ENCODE measurements at regions not wholly inside any gene's neighbourhood (a gene's known extent, or its start where the extent isn't known, plus 50 kb on each side); places are given as distances from the start of the nearest gene placed in this dataset.

DNA sequence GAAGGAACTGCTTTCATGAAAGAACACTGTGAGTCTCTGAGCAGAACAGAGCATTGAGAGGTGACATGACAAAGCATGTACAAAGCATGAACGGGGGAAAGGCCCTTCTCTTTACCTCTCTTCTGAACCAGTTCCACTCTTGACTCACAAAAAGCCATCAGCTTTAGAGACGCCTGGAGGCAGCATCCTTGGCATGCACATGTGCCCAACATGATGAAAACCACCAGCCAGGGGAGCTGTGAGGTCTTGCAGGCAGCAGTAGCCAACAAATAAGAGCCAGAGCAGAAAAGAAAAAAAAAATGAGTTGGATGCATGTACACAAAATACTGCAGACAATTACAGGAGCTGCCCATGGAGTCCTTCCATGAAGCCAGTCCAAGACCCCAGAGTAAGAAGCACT lies 95.5 kb upstream of the AGAP1 start:
- no peak overlapping the region for H3K27ac ChIP-seq
- H3K4me3 ChIP-seq: no peak overlapping the region
- DNase-seq (no peak), ATAC-seq (no peak)
- H3K36me3 ChIP-seq (ENCODE audit: insufficient read depth in 1 of 2, low read depth in 1 of 2): no peaks in the 10 kb centered on the region
- intact Hi-C loops (cut with DNase I): no loop called here
- H3K4me1 ChIP-seq: no peaks in the 10 kb centered on the region
- 67 to 89% (median 73%) methylated on average over 2 of the region's 2 CpGs for WGBS, 3 donors
- TF ChIP-seq, protein P1, sequence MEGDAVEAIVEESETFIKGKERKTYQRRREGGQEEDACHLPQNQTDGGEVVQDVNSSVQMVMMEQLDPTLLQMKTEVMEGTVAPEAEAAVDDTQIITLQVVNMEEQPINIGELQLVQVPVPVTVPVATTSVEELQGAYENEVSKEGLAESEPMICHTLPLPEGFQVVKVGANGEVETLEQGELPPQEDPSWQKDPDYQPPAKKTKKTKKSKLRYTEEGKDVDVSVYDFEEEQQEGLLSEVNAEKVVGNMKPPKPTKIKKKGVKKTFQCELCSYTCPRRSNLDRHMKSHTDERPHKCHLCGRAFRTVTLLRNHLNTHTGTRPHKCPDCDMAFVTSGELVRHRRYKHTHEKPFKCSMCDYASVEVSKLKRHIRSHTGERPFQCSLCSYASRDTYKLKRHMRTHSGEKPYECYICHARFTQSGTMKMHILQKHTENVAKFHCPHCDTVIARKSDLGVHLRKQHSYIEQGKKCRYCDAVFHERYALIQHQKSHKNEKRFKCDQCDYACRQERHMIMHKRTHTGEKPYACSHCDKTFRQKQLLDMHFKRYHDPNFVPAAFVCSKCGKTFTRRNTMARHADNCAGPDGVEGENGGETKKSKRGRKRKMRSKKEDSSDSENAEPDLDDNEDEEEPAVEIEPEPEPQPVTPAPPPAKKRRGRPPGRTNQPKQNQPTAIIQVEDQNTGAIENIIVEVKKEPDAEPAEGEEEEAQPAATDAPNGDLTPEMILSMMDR (IDR thresholded peaks at IDR 0.05): no peak
- H3K27me3 ChIP-seq (ENCODE audit: insufficient read depth in 3 of 3, low read length in 2 of 3): peaks cover 0 to 4% (median 0%) of the 10 kb centered on the region in 3 donors
- no peaks in the 10 kb centered on the region for H3K9me3 ChIP-seq

DNA sequence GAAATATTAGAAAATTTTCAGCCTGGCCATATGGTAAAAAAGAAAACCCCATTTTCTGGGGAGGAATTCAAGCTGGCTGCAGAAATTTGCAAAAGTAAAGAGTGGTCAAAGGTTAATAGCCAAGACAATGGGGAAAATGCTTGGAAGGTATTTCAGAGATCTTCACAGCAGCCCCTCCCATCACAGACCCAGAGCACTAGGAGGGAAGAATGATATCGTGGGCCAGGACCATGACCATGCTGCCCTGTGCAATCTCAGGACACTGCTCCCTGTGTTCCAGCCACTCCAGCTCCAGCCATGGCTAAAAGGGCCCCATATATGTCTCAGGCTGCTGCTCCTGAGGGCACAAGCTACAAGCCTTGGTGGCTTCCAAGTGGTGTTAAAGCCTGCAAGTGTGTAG lies 93.9 kb upstream of the AGAP1 start:
- Histone ChIP-seq H3K27me3 (ENCODE audit: insufficient read depth in 3 of 3, low read length in 2 of 3) (no peaks in the 10 kb centered on the region), H3K4me1 (no peaks in the 10 kb centered on the region), H3K27ac (no peak overlapping the region), H3K4me3 (no peak overlapping the region), H3K36me3 (ENCODE audit: insufficient read depth in 1 of 2, low read depth in 1 of 2) (no peaks in the 10 kb centered on the region), H3K9me3 (no peaks in the 10 kb centered on the region)
- 65 to 71% (median 69%) methylated on average over 1 of the region's 1 CpG for WGBS, 3 donors
- ATAC-seq (no peak), DNase-seq (no peak)
- TF ChIP-seq, protein P1 (IDR thresholded peaks at IDR 0.05): no peak
- intact Hi-C loops (cut with DNase I): no loop called here

DNA sequence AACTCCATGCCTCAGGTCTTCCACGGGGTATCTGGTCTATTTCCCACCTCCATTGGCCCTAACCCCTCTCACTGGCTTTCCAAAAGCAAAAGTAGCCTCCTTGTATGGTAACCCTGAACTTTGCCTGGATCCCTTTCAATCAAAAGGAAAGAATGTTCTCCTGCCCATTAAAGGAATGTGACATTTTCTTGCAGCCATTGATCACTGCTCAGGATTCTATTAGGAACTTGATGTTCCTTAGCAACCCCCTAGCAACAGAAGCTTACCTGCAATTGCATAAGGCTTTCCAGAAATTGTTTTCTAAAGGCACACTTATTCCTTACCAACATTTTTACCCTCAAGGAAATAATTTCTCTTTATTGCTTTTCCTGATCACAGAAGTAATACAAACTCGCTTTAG lies 91.4 kb upstream of the AGAP1 start:
- H3K4me3 ChIP-seq: no peak overlapping the region
- 82 to 86% (median 83%) methylated on average over 2 of the region's 2 CpGs for WGBS, 3 donors
- ATAC-seq (no peak), DNase-seq (no peak)
- no peaks in the 10 kb centered on the region for H3K36me3 ChIP-seq (ENCODE audit: insufficient read depth in 1 of 2, low read depth in 1 of 2)
- TF ChIP-seq, protein P1 (IDR thresholded peaks at IDR 0.05): no peak
- H3K9me3 ChIP-seq: no peaks in the 10 kb centered on the region
- H3K27ac ChIP-seq: no peak overlapping the region
- no peaks in the 10 kb centered on the region for H3K4me1 ChIP-seq
- no peaks in the 10 kb centered on the region for H3K27me3 ChIP-seq (ENCODE audit: insufficient read depth in 3 of 3, low read length in 2 of 3)
- intact Hi-C loops (cut with DNase I): no loop called here

DNA sequence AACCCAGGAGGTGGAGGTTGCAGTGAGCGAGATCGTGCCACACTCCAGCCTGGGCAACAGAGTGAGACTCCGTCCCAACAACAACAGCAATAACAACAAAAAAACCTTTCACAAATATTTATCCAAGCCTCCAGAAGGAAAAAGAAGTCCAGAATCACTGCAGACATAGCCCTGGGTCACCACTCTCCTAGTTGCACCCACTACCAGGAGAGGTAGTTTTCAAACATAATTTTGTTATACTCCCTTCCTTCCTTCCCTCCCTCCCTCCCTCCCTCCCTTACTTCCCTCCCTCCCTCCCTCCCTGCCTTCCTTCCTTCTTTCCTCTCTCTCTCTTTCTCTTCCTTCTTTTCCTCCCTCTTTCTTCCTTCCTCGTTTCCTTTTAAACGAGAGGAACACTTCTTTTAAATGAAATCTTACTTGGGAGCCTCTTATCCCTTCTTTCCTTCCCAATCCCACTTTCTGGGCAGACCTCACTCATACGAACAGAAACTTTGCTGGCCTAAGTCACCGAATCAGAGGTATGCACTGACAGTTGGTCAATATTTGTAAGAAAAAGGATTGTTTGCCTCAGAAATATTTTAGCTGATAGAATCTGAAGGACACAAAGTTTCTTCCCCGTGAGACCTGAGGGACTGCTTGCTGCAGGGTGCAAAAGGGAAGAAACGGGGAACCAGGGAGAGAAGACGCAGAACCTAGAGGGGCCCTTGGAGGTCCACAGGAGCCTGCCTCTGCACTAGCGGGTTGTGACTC lies 88.1 kb upstream of the AGAP1 start:
- WGBS, 3 donors: 80 to 94% (median 87%) methylated on average over 11 of the region's 11 CpGs
- TF ChIP-seq, protein P1 (IDR thresholded peaks at IDR 0.05): no peak
- no peak for ATAC-seq
- no peaks in the 10 kb centered on the region for H3K9me3 ChIP-seq
- no peak for DNase-seq
- H3K4me1 ChIP-seq: no peaks in the 10 kb centered on the region
- H3K27me3 ChIP-seq (ENCODE audit: insufficient read depth in 3 of 3, low read length in 2 of 3): no peaks in the 10 kb centered on the region
- H3K27ac ChIP-seq: no peak overlapping the region
- intact Hi-C loops (cut with DNase I): no loop called here
- H3K4me3 ChIP-seq: no peak overlapping the region
- no peaks in the 10 kb centered on the region for H3K36me3 ChIP-seq (ENCODE audit: insufficient read depth in 1 of 2, low read depth in 1 of 2)

DNA sequence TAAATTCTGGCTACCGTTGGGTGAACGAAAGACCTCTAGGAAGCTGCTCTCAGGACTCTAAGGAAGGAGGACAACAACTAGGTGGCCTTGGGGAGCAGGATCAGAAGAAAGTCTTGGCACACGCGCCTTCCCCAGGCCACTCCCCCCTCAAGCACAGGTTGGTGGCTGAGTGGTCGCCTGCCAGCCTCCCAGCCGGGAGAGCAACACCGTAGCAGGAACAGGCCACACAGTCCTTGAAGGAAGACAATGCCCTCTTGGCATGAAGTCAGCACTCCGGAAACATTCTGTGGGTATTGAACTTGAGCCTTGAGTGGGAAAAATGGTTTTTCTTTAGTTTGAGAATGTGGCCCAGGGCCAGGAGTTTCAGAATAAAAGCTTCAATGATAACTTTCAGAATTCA lies 87.4 kb upstream of the AGAP1 start:
- H3K4me3 ChIP-seq: no peak overlapping the region
- TF ChIP-seq, protein P1 (IDR thresholded peaks at IDR 0.05): no peak

More for the DNA sequence above, 87.4 kb upstream of the AGAP1 start:
- Histone ChIP-seq H3K27me3 (ENCODE audit: insufficient read depth in 3 of 3, low read length in 2 of 3) (no peaks in the 10 kb centered on the region), H3K9me3 (no peaks in the 10 kb centered on the region), H3K36me3 (ENCODE audit: insufficient read depth in 1 of 2, low read depth in 1 of 2) (no peaks in the 10 kb centered on the region), H3K27ac (no peak overlapping the region), H3K4me1 (no peaks in the 10 kb centered on the region)
- intact Hi-C loops (cut with DNase I): no loop called here
- WGBS, 3 donors: 54 to 60% (median 59%) methylated on average over 8 of the region's 8 CpGs
- ATAC-seq (no peak), DNase-seq (no peak)
